Esophagus (tissue), 2 donors: ENCODE measurements at regions not wholly inside any gene's neighbourhood (a gene's known extent, or its start where the extent isn't known, plus 50 kb on each side); places are given as distances from the start of the nearest gene placed in this dataset.

Experiments used
- H3K27ac ChIP-seq, 2 donors: one replicate each; pipeline ENCODE4 v1.5.1; 2013; ENCODE audit warnings: low read depth in 2 of 2, mild to moderate bottlenecking in 2 of 2, inconsistent platforms in 1 of 2, low read length in 1 of 2, moderate library complexity in 1 of 2
- H3K27me3 ChIP-seq, 2 donors: one replicate each; pipeline ENCODE4 v1.6.1; 2013; ENCODE audit warnings: low read length in 2 of 2, control low read depth in 1 of 2, mild to moderate bottlenecking in 1 of 2; ENCODE audit not compliant: insufficient read depth in 2 of 2, control insufficient read depth in 1 of 2
- H3K36me3 ChIP-seq, 2 donors: one replicate each; pipeline ENCODE4 v1.6.1; 2013; ENCODE audit warnings: low read length in 1 of 2; ENCODE audit not compliant: control insufficient read depth in 2 of 2, insufficient read depth in 2 of 2
- H3K4me1 ChIP-seq, 2 donors: one replicate each; pipeline ENCODE4 v1.6.1; 2013; ENCODE audit warnings: low read length in 1 of 2; ENCODE audit not compliant: control insufficient read depth in 2 of 2, insufficient read depth in 2 of 2
- H3K4me3 ChIP-seq, 2 donors: one replicate each; pipeline ENCODE4 v1.5.1; 2013; ENCODE audit warnings: low read length in 2 of 2, mild to moderate bottlenecking in 2 of 2, low read depth in 1 of 2, moderate library complexity in 1 of 2
- H3K9me3 ChIP-seq, 2 donors: one replicate each; pipeline ENCODE4 v1.6.1; 2013; ENCODE audit warnings: mild to moderate bottlenecking in 2 of 2, low read depth in 1 of 2, low read length in 1 of 2, moderate library complexity in 1 of 2; ENCODE audit not compliant: control insufficient read depth in 2 of 2, insufficient read depth in 1 of 2
- WGBS, 2 donors: extraction: QIAGEN DNeasy Blood & Tissue Kit; methylation state at CpG; one replicate each; pipeline ENCODE4 v1.1.7; 2013; 5-methylcytosine and 5-hydroxymethylcytosine counted together
- donor health status: healthy with polysubstance abuse.
- donor health status: Bipolar disorder and iron deficiency.

- Histone ChIP-seq H3K27ac (no peak overlapping the region), H3K27me3 (no peaks in the 10 kb centered on the region), H3K9me3 (no peaks in the 10 kb centered on the region), H3K4me3 (no peak overlapping the region), H3K36me3 (no peaks in the 10 kb centered on the region), H3K4me1 (peaks cover 0 to 2% of the 10 kb centered on the region in 2 donors)
- 70 to 72% methylated on average over 16 of the region's 16 CpGs for WGBS, 2 donors
Observed at GRCh38 chr9:108150736-108151586, 661.4 kb upstream of the KLF4 start.

GRCh38 chr9:108149326-108149725, 659.8 kb upstream of the KLF4 start:
- no peaks in the 10 kb centered on the region for H3K36me3 ChIP-seq
- no peaks in the 10 kb centered on the region for H3K27me3 ChIP-seq
- H3K9me3 ChIP-seq, result no peaks in the 10 kb centered on the region
- 60 to 66% methylated on average over 4 of the region's 4 CpGs for WGBS, 2 donors
- no peak overlapping the region for H3K4me3 ChIP-seq
- H3K4me1 ChIP-seq, result peaks cover 0 to 2% of the 10 kb centered on the region in 2 donors
- H3K27ac ChIP-seq, result no peak overlapping the region

GRCh38 chr9:108142504-108143201, 653.1 kb upstream of the KLF4 start:
- H3K9me3 ChIP-seq, result no peaks in the 10 kb centered on the region
- H3K4me1 ChIP-seq, result peaks cover 4 to 7% of the 10 kb centered on the region in 2 donors
- H3K4me3 ChIP-seq, result no peak overlapping the region
- no peaks in the 10 kb centered on the region for H3K27me3 ChIP-seq
- peak overlapping the region; percentile 80 to 87 for H3K27ac ChIP-seq
- 10 to 15% methylated on average over 10 of the region's 10 CpGs for WGBS, 2 donors
- no peaks in the 10 kb centered on the region for H3K36me3 ChIP-seq

GRCh38 chr9:108142142-108142503, 652.6 kb upstream of the KLF4 start:
- 28 to 42% methylated on average over 2 of the region's 2 CpGs for WGBS, 2 donors
- H3K27ac ChIP-seq, result peak overlapping the region; percentile 75 to 87
- H3K27me3 ChIP-seq, result no peaks in the 10 kb centered on the region
- no peak overlapping the region for H3K4me3 ChIP-seq
- no peaks in the 10 kb centered on the region for H3K36me3 ChIP-seq
- H3K9me3 ChIP-seq, result no peaks in the 10 kb centered on the region
- H3K4me1 ChIP-seq, result peaks cover 2 to 7% of the 10 kb centered on the region in 2 donors

GRCh38 chr9:108139900-108140299, 650.3 kb upstream of the KLF4 start:
- Histone ChIP-seq H3K4me1 (peaks cover 2 to 7% of the 10 kb centered on the region in 2 donors), H3K36me3 (no peaks in the 10 kb centered on the region), H3K27me3 (no peaks in the 10 kb centered on the region), H3K4me3 (no peak overlapping the region), H3K27ac (no peak overlapping the region), H3K9me3 (no peaks in the 10 kb centered on the region)
- 87 to 88% methylated on average over 2 of the region's 2 CpGs for WGBS, 2 donors

GRCh38 chr9:108138516-108138915, 648.9 kb upstream of the KLF4 start:
- no peaks in the 10 kb centered on the region for H3K9me3 ChIP-seq

GRCh38 chr9:108136656-108137055, 647.1 kb upstream of the KLF4 start:
- 68 to 74% methylated on average over 1 of the region's 1 CpG for WGBS, 2 donors
- no peak overlapping the region for H3K4me3 ChIP-seq
- H3K36me3 ChIP-seq, result no peaks in the 10 kb centered on the region
- no peaks in the 10 kb centered on the region for H3K27me3 ChIP-seq
- H3K27ac ChIP-seq, result no peak overlapping the region
- no peaks in the 10 kb centered on the region for H3K9me3 ChIP-seq
- no peaks in the 10 kb centered on the region for H3K4me1 ChIP-seq

More at GRCh38 chr9:108138516-108138915, 648.9 kb upstream of the KLF4 start:
- WGBS, 2 donors, result 56 to 67% methylated on average over 2 of the region's 2 CpGs
- H3K36me3 ChIP-seq, result no peaks in the 10 kb centered on the region
- no peaks in the 10 kb centered on the region for H3K27me3 ChIP-seq
- no peak overlapping the region for H3K27ac ChIP-seq
- H3K4me1 ChIP-seq, result peaks cover 2 to 7% of the 10 kb centered on the region in 2 donors
- no peak overlapping the region for H3K4me3 ChIP-seq

- 71 to 83% methylated on average over 4 of the region's 4 CpGs for WGBS, 2 donors
Observed at GRCh38 chr9:108134486-108135128, 645.0 kb upstream of the KLF4 start.

GRCh38 chr9:108133680-108134079, 644.1 kb upstream of the KLF4 start:
- Histone ChIP-seq H3K27me3 (no peaks in the 10 kb centered on the region), H3K27ac (no peak overlapping the region), H3K4me3 (no peak overlapping the region), H3K4me1 (no peaks in the 10 kb centered on the region), H3K9me3 (no peaks in the 10 kb centered on the region), H3K36me3 (no peaks in the 10 kb centered on the region)
- 81 to 82% methylated on average over 3 of the region's 3 CpGs for WGBS, 2 donors

More at GRCh38 chr9:108134486-108135128, 645.0 kb upstream of the KLF4 start:
- Histone ChIP-seq H3K9me3 (no peaks in the 10 kb centered on the region), H3K27ac (no peak overlapping the region), H3K36me3 (no peaks in the 10 kb centered on the region), H3K27me3 (no peaks in the 10 kb centered on the region), H3K4me3 (no peak overlapping the region), H3K4me1 (no peaks in the 10 kb centered on the region)
